ENCODE measurements at regions not wholly inside any gene's neighbourhood (a gene's known extent, or its start where the extent isn't known, plus 50 kb on each side); places are given as distances from the start of the nearest gene placed in this dataset.

GRCh38 chr2:40550085-40550484, 98.2 kb upstream of the SLC8A1 start:
- TF ChIP-seq EZH2phosphoT487 (IDR thresholded peaks at IDR 0.05) (no peak), CTCF (IDR thresholded peaks at IDR 0.05) (no peak)

All from neural progenitor cell (in vitro differentiated cells).